NCI-H748 (cell line): ENCODE measurements at regions not wholly inside any gene's neighbourhood (a gene's known extent, or its start where the extent isn't known, plus 50 kb on each side); places are given as distances from the start of the nearest gene placed in this dataset.
A peak's percentile ranks its signal among the peaks of the same experiment; 100 is the strongest.
"Not testable (repeated sequence)": the region's sequence is repeated elsewhere in the genome, so short reads cannot be mapped to it uniquely, and the experiment has no call there.

Experiments used
- DNase-seq: peaks from one replicate; lab custom pipeline; 2025; ENCODE audit not compliant: unreplicated experiment; lab: John Stamatoyannopoulos, UW

GRCh38 chr10:64175271-64175962, 654.2 kb downstream of the REEP3 start:
- DNase-seq, result no peak

- DNase-seq, result no peak
Measured at GRCh38 chr10:64182671-64183070, 661.5 kb downstream of the REEP3 start.

- DNase-seq, result peak; percentile 91
Measured at GRCh38 chr10:64191286-64191685, 670.1 kb downstream of the REEP3 start.

- peak; percentile 56 for DNase-seq
Measured at GRCh38 chr10:64196638-64197315, 675.6 kb downstream of the REEP3 start.

GRCh38 chr10:64201936-64202335, 680.7 kb downstream of the REEP3 start:
- DNase-seq, result peak; percentile 24

GRCh38 chr10:64204504-64204903, 683.3 kb downstream of the REEP3 start:
- not testable (repeated sequence) for DNase-seq

- DNase-seq, result no peak
Measured at GRCh38 chr10:64206409-64206808, 685.2 kb downstream of the REEP3 start.

- no peak for DNase-seq
Measured at GRCh38 chr10:64209561-64209960, 688.4 kb downstream of the REEP3 start.

GRCh38 chr10:64210211-64210610, 689.0 kb downstream of the REEP3 start:
- no peak for DNase-seq

- no peak for DNase-seq
Measured at GRCh38 chr10:64211466-64211865, 690.3 kb downstream of the REEP3 start.

GRCh38 chr10:64215088-64215487, 693.9 kb downstream of the REEP3 start:
- no peak for DNase-seq

GRCh38 chr10:64219271-64220025, 698.2 kb downstream of the REEP3 start:
- DNase-seq, result no peak

GRCh38 chr10:64234489-64234888, 713.3 kb downstream of the REEP3 start:
- DNase-seq, result no peak

GRCh38 chr10:64257704-64258103, 736.5 kb downstream of the REEP3 start:
- DNase-seq, result no peak

- no peak for DNase-seq
Measured at GRCh38 chr10:64261092-64261491, 739.9 kb downstream of the REEP3 start.

- no peak for DNase-seq
Measured at GRCh38 chr10:64261676-64262075, 740.5 kb downstream of the REEP3 start.

GRCh38 chr10:64265961-64266360, 744.8 kb downstream of the REEP3 start:
- no peak for DNase-seq

GRCh38 chr10:64271508-64271907, 750.3 kb downstream of the REEP3 start:
- no peak for DNase-seq

GRCh38 chr10:64271983-64272382, 750.8 kb downstream of the REEP3 start:
- no peak for DNase-seq

- no peak for DNase-seq
Measured at GRCh38 chr10:64275001-64275400, 753.8 kb downstream of the REEP3 start.

- DNase-seq, result no peak
Measured at GRCh38 chr10:64275774-64276173, 754.6 kb downstream of the REEP3 start.

GRCh38 chr10:64277536-64277935, 756.3 kb downstream of the REEP3 start:
- DNase-seq, result no peak
